SK-N-SH treated with all-trans-retinoic acid at 6 μM for 48 hours (cell line): ENCODE measurements at regions not wholly inside any gene's neighbourhood (a gene's known extent, or its start where the extent isn't known, plus 50 kb on each side); places are given as distances from the start of the nearest gene placed in this dataset.

Experiments
- ATAC-seq: fragments of 200-7000 bp; cut with Tn5 transposase; 3 replicates; pipeline ENCODE4 v1.9.1; 2020; ENCODE audit warnings: mild to moderate bottlenecking, moderate library complexity
- ARNTL ChIP-seq: fragments of 450-650 bp; formaldehyde crosslinking; IDR thresholded peaks from 2 replicates; pipeline ENCODE4 v1.5.0; 2020; ENCODE audit warnings: low read depth, mild to moderate bottlenecking, moderate library complexity, borderline replicate concordance
- BACH2 ChIP-seq: fragments of 250-450 bp; sonication (Bioruptor Pico); IDR thresholded peaks from 2 replicates; pipeline ENCODE4 v1.9.0; 2021; ENCODE audit warnings: mild to moderate bottlenecking, borderline replicate concordance
- CREB5 ChIP-seq: fragments of 250-450 bp; sonication (Bioruptor Pico); IDR thresholded peaks from 2 replicates; pipeline ENCODE4 v1.5.1; 2020; ENCODE audit warnings: low read depth, mild to moderate bottlenecking, moderate library complexity
- CSRNP3 ChIP-seq: fragments of 250-450 bp; sonication (Bioruptor Pico); IDR thresholded peaks from 2 replicates; pipeline ENCODE4 v1.5.1; 2021; ENCODE audit warnings: mild to moderate bottlenecking, moderate library complexity
- ESRRG ChIP-seq: fragments of 250-450 bp; sonication (Bioruptor Pico); IDR thresholded peaks from 2 replicates; pipeline ENCODE4 v1.6.1; 2021; ENCODE audit warnings: mild to moderate bottlenecking
- GLIS3 ChIP-seq: fragments of 250-450 bp; sonication (Bioruptor Pico); IDR thresholded peaks from 2 replicates; pipeline ENCODE4 v1.5.0; 2020; ENCODE audit warnings: mild to moderate bottlenecking, moderate library complexity
- ISL1 ChIP-seq: fragments of 250-450 bp; sonication (Bioruptor Pico); IDR thresholded peaks from 2 replicates; pipeline ENCODE4 v2.1.2; 2022; ENCODE audit warnings: mild to moderate bottlenecking, moderate library complexity
- OSR1 ChIP-seq: fragments of 250-450 bp; sonication (Bioruptor Pico); IDR thresholded peaks from 2 replicates; pipeline ENCODE4 v1.8.0; 2022; ENCODE audit warnings: moderate library complexity, mild to moderate bottlenecking, inconsistent platforms
- PATZ1 ChIP-seq: fragments of 250-450 bp; sonication (Bioruptor Pico); IDR thresholded peaks from 2 replicates; pipeline ENCODE4 v1.8.0; 2020; ENCODE audit warnings: mild to moderate bottlenecking, moderate library complexity, borderline replicate concordance
- POU6F1 ChIP-seq: fragments of 250-450 bp; sonication (Bioruptor Pico); IDR thresholded peaks from 2 replicates; pipeline ENCODE4 v1.8.0; 2021; ENCODE audit warnings: low read depth, mild to moderate bottlenecking, moderate library complexity, borderline replicate concordance
- PPARA ChIP-seq: fragments of 250-450 bp; sonication (Bioruptor Pico); IDR thresholded peaks from 2 replicates; pipeline ENCODE4 v1.5.0; 2020; ENCODE audit warnings: mild to moderate bottlenecking, borderline replicate concordance
- RARB ChIP-seq: fragments of 250-450 bp; sonication (Bioruptor Pico); IDR thresholded peaks from 2 replicates; pipeline ENCODE4 v1.8.0; 2021; ENCODE audit warnings: mild to moderate bottlenecking, moderate library complexity
- SNAI2 ChIP-seq: fragments of 250-450 bp; sonication (Bioruptor Pico); IDR thresholded peaks from 2 replicates; pipeline ENCODE4 v1.5.0; 2020; ENCODE audit warnings: mild to moderate bottlenecking, moderate library complexity
- TCF4 ChIP-seq: fragments of 250-450 bp; sonication (Bioruptor Pico); IDR thresholded peaks from 2 replicates; pipeline ENCODE4 v1.8.0; 2021; ENCODE audit warnings: mild to moderate bottlenecking, moderate library complexity, borderline replicate concordance
- TOX ChIP-seq: fragments of 250-450 bp; sonication (Bioruptor Pico); IDR thresholded peaks from 2 replicates; pipeline ENCODE4 v1.8.0; 2021; ENCODE audit warnings: mild to moderate bottlenecking, moderate library complexity, borderline replicate concordance
- TSHZ2 ChIP-seq: fragments of 250-450 bp; sonication (Bioruptor Pico); IDR thresholded peaks from 2 replicates; pipeline ENCODE4 v1.5.0; 2020; ENCODE audit warnings: mild to moderate bottlenecking, moderate library complexity
- ZC3H10 ChIP-seq: fragments of 250-450 bp; sonication (Bioruptor Pico); IDR thresholded peaks from 2 replicates; pipeline ENCODE4 v1.5.1; 2021; ENCODE audit warnings: mild to moderate bottlenecking, moderate library complexity
- ZFP3 ChIP-seq: fragments of 250-450 bp; sonication (Bioruptor Pico); IDR thresholded peaks from 2 replicates; pipeline ENCODE4 v1.5.0; 2020; ENCODE audit warnings: mild to moderate bottlenecking, moderate library complexity
- ZFP30 ChIP-seq: fragments of 450-650 bp; formaldehyde crosslinking; IDR thresholded peaks from 2 replicates; pipeline ENCODE4 v1.5.0; 2022; ENCODE audit warnings: mild to moderate bottlenecking, moderate library complexity
- ZNF565 ChIP-seq: fragments of 450-650 bp; formaldehyde crosslinking; conservative IDR thresholded peaks from 2 replicates; pipeline ENCODE4 v1.5.0; 2020; ENCODE audit warnings: low read depth, mild to moderate bottlenecking, moderate library complexity
- ZNF70 ChIP-seq: fragments of 450-650 bp; formaldehyde crosslinking; IDR thresholded peaks from 2 replicates; pipeline ENCODE4 v1.5.0; 2020; ENCODE audit warnings: mild to moderate bottlenecking, moderate library complexity
- ZNF8 ChIP-seq: fragments of 450-650 bp; formaldehyde crosslinking; IDR thresholded peaks from 2 replicates; pipeline ENCODE4 v1.5.0; 2020; ENCODE audit warnings: mild to moderate bottlenecking, moderate library complexity

GRCh38 chr1:80424249-80424648 lies 1376.5 kb upstream of the ADGRL2 start:
- ATAC-seq: no peak

GRCh38 chr1:80418134-80418533 lies 1382.6 kb upstream of the ADGRL2 start:
- ATAC-seq: no peak
- TF ChIP-seq PATZ1 (no peak), ZFP3 (CRISPR knock-in tag) (no peak), ZNF565 (CRISPR knock-in tag) (no peak), PPARA (no peak), TCF4 (CRISPR knock-in tag) (no peak), ZFP30 (CRISPR knock-in tag) (no peak), GLIS3 (no peak), CREB5 (CRISPR knock-in tag) (no peak), OSR1 (CRISPR knock-in tag) (no peak), RARB (no peak), POU6F1 (CRISPR knock-in tag) (no peak), ESRRG (no peak), ZC3H10 (CRISPR knock-in tag) (no peak), SNAI2 (CRISPR knock-in tag) (no peak), ZNF70 (CRISPR knock-in tag) (no peak), TSHZ2 (CRISPR knock-in tag) (no peak), ZNF8 (CRISPR knock-in tag) (no peak), ISL1 (CRISPR knock-in tag) (no peak)
- TF ChIP-seq, all 23 proteins: peak for 0

More at GRCh38 chr1:80424249-80424648, 1376.5 kb upstream of the ADGRL2 start:
- no peak for TF ChIP-seq ZNF70 (CRISPR knock-in tag)
- TF ChIP-seq SNAI2 (CRISPR knock-in tag): no peak
- no peak for TF ChIP-seq CSRNP3
- TF ChIP-seq ZC3H10 (CRISPR knock-in tag): no peak
- TF ChIP-seq CREB5 (CRISPR knock-in tag): no peak

- ATAC-seq: no peak
- TF ChIP-seq RARB: no peak
- no peak for TF ChIP-seq TOX (CRISPR knock-in tag)
- TF ChIP-seq ISL1 (CRISPR knock-in tag): no peak
- no peak for TF ChIP-seq ZNF565 (CRISPR knock-in tag)
- TF ChIP-seq OSR1 (CRISPR knock-in tag): no peak
- no peak for TF ChIP-seq ARNTL (CRISPR knock-in tag)
- TF ChIP-seq TCF4 (CRISPR knock-in tag): no peak
- TF ChIP-seq ZFP3 (CRISPR knock-in tag): no peak
- no peak for TF ChIP-seq GLIS3
- TF ChIP-seq ESRRG: no peak
- no peak for TF ChIP-seq BACH2 (CRISPR knock-in tag)
- TF ChIP-seq POU6F1 (CRISPR knock-in tag): no peak
- TF ChIP-seq ZNF8 (CRISPR knock-in tag): no peak
- no peak for TF ChIP-seq CSRNP3
Observed at GRCh38 chr1:80417671-80418070, 1383.1 kb upstream of the ADGRL2 start.
